ENCODE measurements at regions not wholly inside any gene's neighbourhood (a gene's known extent, or its start where the extent isn't known, plus 50 kb on each side); places are given as distances from the start of the nearest gene placed in this dataset.
A peak's percentile ranks its signal among the peaks of the same experiment; 100 is the strongest.

GRCh38 chr3:137926991-137927390 lies 83.0 kb upstream of the CLDN18 start:
- no peak for TF ChIP-seq SUZ12 (IDR thresholded peaks at IDR 0.05; ENCODE audit: extremely low read depth, insufficient read depth, insufficient read length)
- no peak for TF ChIP-seq ZNF274 (IDR thresholded peaks at IDR 0.05; ENCODE audit: low read depth, low read length)
- no peak for TF ChIP-seq YY1 (IDR thresholded peaks at IDR 0.05; ENCODE audit: insufficient read depth, insufficient read length)
- H3K4me1 ChIP-seq (ENCODE audit: insufficient read depth, insufficient read length) = no peaks in the 10 kb centered on the region
- no peaks in the 10 kb centered on the region for H3K9me3 ChIP-seq (ENCODE audit: insufficient read depth, low read length)
- no peak overlapping the region for H3K9ac ChIP-seq (ENCODE audit: insufficient read length, low read depth)
- no peak overlapping the region for H3K4me3 ChIP-seq (ENCODE audit: insufficient read length, low read depth)
- no peaks in the 10 kb centered on the region for H3K36me3 ChIP-seq (ENCODE audit: insufficient read depth, insufficient read length, low read length)
- no peak for DNase-seq (ENCODE audit: low read depth, low spot score)
- no peaks in the 10 kb centered on the region for H3K27me3 ChIP-seq (ENCODE audit: insufficient read depth, insufficient read length)

- no peaks in the 10 kb centered on the region for H3K9me3 ChIP-seq (ENCODE audit: insufficient read depth, low read length)
- no peak overlapping the region for H3K9ac ChIP-seq (ENCODE audit: insufficient read length, low read depth)
- no peaks in the 10 kb centered on the region for H3K27me3 ChIP-seq (ENCODE audit: insufficient read depth, insufficient read length)
- H3K36me3 ChIP-seq (ENCODE audit: insufficient read depth, insufficient read length, low read length) = no peaks in the 10 kb centered on the region
- no peak overlapping the region for H3K4me3 ChIP-seq (ENCODE audit: insufficient read length, low read depth)
- no peak for TF ChIP-seq ZNF274 (IDR thresholded peaks at IDR 0.05; ENCODE audit: low read depth, low read length)
- no peak for TF ChIP-seq SUZ12 (IDR thresholded peaks at IDR 0.05; ENCODE audit: extremely low read depth, insufficient read depth, insufficient read length)
- TF ChIP-seq YY1 (IDR thresholded peaks at IDR 0.05; ENCODE audit: insufficient read depth, insufficient read length) = no peak
- DNase-seq (ENCODE audit: low read depth, low spot score) = no peak
- H3K4me1 ChIP-seq (ENCODE audit: insufficient read depth, insufficient read length) = no peaks in the 10 kb centered on the region
These were observed 79.0 kb upstream of the CLDN18 start for GRCh38 chr3:137930976-137931375.

GRCh38 chr3:137938876-137939275 lies 71.1 kb upstream of the CLDN18 start:
- DNase-seq (ENCODE audit: low read depth, low spot score) = no peak
- Histone ChIP-seq H3K27me3 (ENCODE audit: insufficient read depth, insufficient read length) (no peaks in the 10 kb centered on the region), H3K4me1 (ENCODE audit: insufficient read depth, insufficient read length) (no peaks in the 10 kb centered on the region), H3K9me3 (ENCODE audit: insufficient read depth, low read length) (no peaks in the 10 kb centered on the region), H3K9ac (ENCODE audit: insufficient read length, low read depth) (no peak overlapping the region), H3K36me3 (ENCODE audit: insufficient read depth, insufficient read length, low read length) (no peaks in the 10 kb centered on the region), H3K4me3 (ENCODE audit: insufficient read length, low read depth) (no peak overlapping the region)
- no peak for TF ChIP-seq SUZ12 (IDR thresholded peaks at IDR 0.05; ENCODE audit: extremely low read depth, insufficient read depth, insufficient read length)
- no peak for TF ChIP-seq YY1 (IDR thresholded peaks at IDR 0.05; ENCODE audit: insufficient read depth, insufficient read length)
- no peak for TF ChIP-seq ZNF274 (IDR thresholded peaks at IDR 0.05; ENCODE audit: low read depth, low read length)

- Histone ChIP-seq H3K9me3 (ENCODE audit: insufficient read depth, low read length) (no peaks in the 10 kb centered on the region), H3K9ac (ENCODE audit: insufficient read length, low read depth) (no peak overlapping the region), H3K4me3 (ENCODE audit: insufficient read length, low read depth) (no peak overlapping the region), H3K4me1 (ENCODE audit: insufficient read depth, insufficient read length) (no peaks in the 10 kb centered on the region), H3K27me3 (ENCODE audit: insufficient read depth, insufficient read length) (no peaks in the 10 kb centered on the region), H3K36me3 (ENCODE audit: insufficient read depth, insufficient read length, low read length) (no peaks in the 10 kb centered on the region)
- TF ChIP-seq ZNF274 (IDR thresholded peaks at IDR 0.05; ENCODE audit: low read depth, low read length) (no peak), SUZ12 (IDR thresholded peaks at IDR 0.05; ENCODE audit: extremely low read depth, insufficient read depth, insufficient read length) (no peak), YY1 (IDR thresholded peaks at IDR 0.05; ENCODE audit: insufficient read depth, insufficient read length) (no peak)
- DNase-seq (ENCODE audit: low read depth, low spot score) = no peak
These were observed 65.4 kb upstream of the CLDN18 start for GRCh38 chr3:137944593-137944992.

GRCh38 chr3:137946356-137946973 lies 63.5 kb upstream of the CLDN18 start:
- DNase-seq (ENCODE audit: low read depth, low spot score) = peak; percentile 78
- no peak overlapping the region for H3K9ac ChIP-seq (ENCODE audit: insufficient read length, low read depth)
- no peaks in the 10 kb centered on the region for H3K36me3 ChIP-seq (ENCODE audit: insufficient read depth, insufficient read length, low read length)
- no peaks in the 10 kb centered on the region for H3K4me1 ChIP-seq (ENCODE audit: insufficient read depth, insufficient read length)
- no peaks in the 10 kb centered on the region for H3K27me3 ChIP-seq (ENCODE audit: insufficient read depth, insufficient read length)
- no peak overlapping the region for H3K4me3 ChIP-seq (ENCODE audit: insufficient read length, low read depth)
- TF ChIP-seq SUZ12 (IDR thresholded peaks at IDR 0.05; ENCODE audit: extremely low read depth, insufficient read depth, insufficient read length) (no peak), ZNF274 (IDR thresholded peaks at IDR 0.05; ENCODE audit: low read depth, low read length) (no peak)
- no peaks in the 10 kb centered on the region for H3K9me3 ChIP-seq (ENCODE audit: insufficient read depth, low read length)

GRCh38 chr3:137947117-137947516 lies 62.8 kb upstream of the CLDN18 start:
- TF ChIP-seq YY1 (IDR thresholded peaks at IDR 0.05; ENCODE audit: insufficient read depth, insufficient read length) (no peak), ZNF274 (IDR thresholded peaks at IDR 0.05; ENCODE audit: low read depth, low read length) (no peak), SUZ12 (IDR thresholded peaks at IDR 0.05; ENCODE audit: extremely low read depth, insufficient read depth, insufficient read length) (no peak)
- Histone ChIP-seq H3K4me3 (ENCODE audit: insufficient read length, low read depth) (no peak overlapping the region), H3K4me1 (ENCODE audit: insufficient read depth, insufficient read length) (no peaks in the 10 kb centered on the region), H3K9ac (ENCODE audit: insufficient read length, low read depth) (no peak overlapping the region), H3K9me3 (ENCODE audit: insufficient read depth, low read length) (no peaks in the 10 kb centered on the region), H3K27me3 (ENCODE audit: insufficient read depth, insufficient read length) (no peaks in the 10 kb centered on the region), H3K36me3 (ENCODE audit: insufficient read depth, insufficient read length, low read length) (no peaks in the 10 kb centered on the region)
- no peak for DNase-seq (ENCODE audit: low read depth, low spot score)

GRCh38 chr3:137948400-137949072 lies 61.4 kb upstream of the CLDN18 start:
- H3K36me3 ChIP-seq (ENCODE audit: insufficient read depth, insufficient read length, low read length) = no peaks in the 10 kb centered on the region
- no peak for DNase-seq (ENCODE audit: low read depth, low spot score)
- no peak for TF ChIP-seq SUZ12 (IDR thresholded peaks at IDR 0.05; ENCODE audit: extremely low read depth, insufficient read depth, insufficient read length)
- no peak for TF ChIP-seq YY1 (IDR thresholded peaks at IDR 0.05; ENCODE audit: insufficient read depth, insufficient read length)
- TF ChIP-seq ZNF274 (IDR thresholded peaks at IDR 0.05; ENCODE audit: low read depth, low read length) = no peak
- no peak overlapping the region for H3K9ac ChIP-seq (ENCODE audit: insufficient read length, low read depth)
- H3K9me3 ChIP-seq (ENCODE audit: insufficient read depth, low read length) = no peaks in the 10 kb centered on the region
- H3K4me3 ChIP-seq (ENCODE audit: insufficient read length, low read depth) = no peak overlapping the region
- no peaks in the 10 kb centered on the region for H3K27me3 ChIP-seq (ENCODE audit: insufficient read depth, insufficient read length)
- H3K4me1 ChIP-seq (ENCODE audit: insufficient read depth, insufficient read length) = no peaks in the 10 kb centered on the region

Data from NT2/D1 (cell line).